CD14-positive monocyte (primary cell): ENCODE measurements at regions not wholly inside any gene's neighbourhood (a gene's known extent, or its start where the extent isn't known, plus 50 kb on each side); places are given as distances from the start of the nearest gene placed in this dataset.

Experiments
- DNase-seq, 3 donors: peaks; one replicate each; pipeline ENCODE4 v3.0.0-alpha.2; 2011 to 2022
- H2AFZ ChIP-seq: 2 replicates; pipeline ENCODE4 v1.6.0; 2012; ENCODE audit warnings: mild to moderate bottlenecking, low read depth, low read length, inconsistent platforms; ENCODE audit not compliant: insufficient read depth, poor library complexity, severe bottlenecking
- H3K27ac ChIP-seq, 2 donors: 1 replicate in 1 of 2; 2 replicates in 1 of 2; pipeline ENCODE4 v1.5.1; 2012 to 2013; ENCODE audit warnings: low read length in 2 of 2, control low read depth in 1 of 2, inconsistent platforms in 1 of 2, low read depth in 1 of 2, mild to moderate bottlenecking in 1 of 2
- H3K27me3 ChIP-seq, 2 donors: one replicate each; pipeline versions ENCODE4 v1.6.0 to v1.6.1; 2011 to 2013; ENCODE audit warnings: low read length in 2 of 2; ENCODE audit not compliant: control insufficient read depth in 2 of 2, insufficient read depth in 2 of 2
- H3K36me3 ChIP-seq, 2 donors: replicated peaks in 1 of 2; 1 replicate in 1 of 2; 2 replicates in 1 of 2; pipeline versions ENCODE4 v1.5.1 to v1.6.1; 2012 to 2013; ENCODE audit warnings: low read length in 2 of 2, control low read depth in 1 of 2, inconsistent platforms in 1 of 2, mild to moderate bottlenecking in 1 of 2; ENCODE audit not compliant: insufficient read depth in 2 of 2, control insufficient read depth in 1 of 2
- H3K4me1 ChIP-seq, 2 donors: 1 replicate in 1 of 2; 2 replicates in 1 of 2; pipeline versions ENCODE4 v1.5.1 to v1.6.1; 2012 to 2013; ENCODE audit warnings: low read length in 2 of 2, control low read depth in 1 of 2, inconsistent platforms in 1 of 2, mild to moderate bottlenecking in 1 of 2, moderate library complexity in 1 of 2; ENCODE audit not compliant: insufficient read depth in 2 of 2, control insufficient read depth in 1 of 2
- H3K4me2 ChIP-seq: replicated peaks from 2 replicates; pipeline ENCODE3; 2012; ENCODE audit warnings: low read length, moderate library complexity, mild to moderate bottlenecking; ENCODE audit not compliant: poor library complexity, severe bottlenecking; ENCODE audit errors: extremely low read depth
- H3K4me3 ChIP-seq, 3 experiments: fragments of 200-600 bp in 1 of 3; sonication (generic) in 1 of 3; replicated peaks in 1 of 3; 1 replicate in 2 of 3; 2 replicates in 1 of 3; pipeline ENCODE4 v1.5.1; 2011 to 2013; ENCODE audit warnings: low read length in 3 of 3, mild to moderate bottlenecking in 3 of 3, control low read depth in 2 of 3, low read depth in 2 of 3, inconsistent platforms in 1 of 3, moderate library complexity in 1 of 3
- H3K79me2 ChIP-seq: 2 replicates; pipeline ENCODE4 v1.6.0; 2012; ENCODE audit warnings: mild to moderate bottlenecking, control low read depth, inconsistent platforms, low read length, moderate library complexity; ENCODE audit not compliant: insufficient read depth
- H3K9ac ChIP-seq: 2 replicates; pipeline ENCODE4 v1.6.0; 2017; ENCODE audit warnings: low read length, mild to moderate bottlenecking; ENCODE audit not compliant: insufficient read depth, poor library complexity, severe bottlenecking
- H3K9me3 ChIP-seq, 2 donors: replicated peaks in 1 of 2; 1 replicate in 1 of 2; 2 replicates in 1 of 2; pipeline versions ENCODE4 v1.5.1 to v1.6.1; 2012 to 2013; ENCODE audit warnings: low read length in 2 of 2, control low read depth in 1 of 2; ENCODE audit not compliant: control insufficient read depth in 1 of 2, insufficient read depth in 1 of 2
- H4K20me1 ChIP-seq: 2 replicates; pipeline ENCODE4 v1.6.0; 2012; ENCODE audit warnings: mild to moderate bottlenecking, low read length, control low read depth, moderate library complexity; ENCODE audit not compliant: insufficient read depth
- H3K27ac Mint-ChIP-seq, 7 donors: one replicate each; pipeline ENCODE4 v1.8.0; 2020; ENCODE audit warnings: mild to moderate bottlenecking in 7 of 7, mixed read lengths in 7 of 7, moderate library complexity in 6 of 7, inconsistent platforms in 2 of 7
- H3K27me3 Mint-ChIP-seq, 3 donors: one replicate each; pipeline ENCODE4 v1.8.0; 2021 to 2022; ENCODE audit warnings: low read depth in 3 of 3, mild to moderate bottlenecking in 3 of 3, mixed read lengths in 3 of 3, moderate library complexity in 3 of 3, inconsistent platforms in 1 of 3
- H3K36me3 Mint-ChIP-seq, 2 donors: one replicate each; pipeline ENCODE4 v1.8.0; 2020; ENCODE audit warnings: mixed read lengths in 2 of 2, inconsistent platforms in 1 of 2, mild to moderate bottlenecking in 1 of 2
- H3K4me1 Mint-ChIP-seq: one replicate; pipeline ENCODE4 v1.8.0; 2020; ENCODE audit warnings: mild to moderate bottlenecking, mixed read lengths
- H3K4me3 Mint-ChIP-seq, 2 donors: one replicate each; pipeline ENCODE4 v1.8.0; 2020; ENCODE audit warnings: mild to moderate bottlenecking in 2 of 2, mixed read lengths in 2 of 2, moderate library complexity in 1 of 2
- H3K9me3 Mint-ChIP-seq, 7 donors: one replicate each; pipeline ENCODE4 v1.8.0; 2020 to 2022; ENCODE audit warnings: mixed read lengths in 7 of 7, mild to moderate bottlenecking in 6 of 7, moderate library complexity in 6 of 7, inconsistent platforms in 2 of 7
- CTCF ChIP-seq: fragments of 200-600 bp; IDR thresholded peaks from one replicate; pipeline ENCODE4 v1.8.0; 2022; ENCODE audit warnings: antibody characterized with exemption, mild to moderate bottlenecking
- WGBS: methylation state at CpG from one replicate; pipeline ENCODE4 v1.1.5; 2013; ENCODE audit warnings: missing lambda C conversion rate; ENCODE audit not compliant: insufficient coverage; 5-methylcytosine and 5-hydroxymethylcytosine counted together
- intact Hi-C, 2 donors: fragments of 100-400 bp; cut with micrococcal nuclease; formaldehyde crosslinking; loops; one replicate each; pipeline versions ENCODE4 v1.15.0 to v1.15.1; 2023

DNA sequence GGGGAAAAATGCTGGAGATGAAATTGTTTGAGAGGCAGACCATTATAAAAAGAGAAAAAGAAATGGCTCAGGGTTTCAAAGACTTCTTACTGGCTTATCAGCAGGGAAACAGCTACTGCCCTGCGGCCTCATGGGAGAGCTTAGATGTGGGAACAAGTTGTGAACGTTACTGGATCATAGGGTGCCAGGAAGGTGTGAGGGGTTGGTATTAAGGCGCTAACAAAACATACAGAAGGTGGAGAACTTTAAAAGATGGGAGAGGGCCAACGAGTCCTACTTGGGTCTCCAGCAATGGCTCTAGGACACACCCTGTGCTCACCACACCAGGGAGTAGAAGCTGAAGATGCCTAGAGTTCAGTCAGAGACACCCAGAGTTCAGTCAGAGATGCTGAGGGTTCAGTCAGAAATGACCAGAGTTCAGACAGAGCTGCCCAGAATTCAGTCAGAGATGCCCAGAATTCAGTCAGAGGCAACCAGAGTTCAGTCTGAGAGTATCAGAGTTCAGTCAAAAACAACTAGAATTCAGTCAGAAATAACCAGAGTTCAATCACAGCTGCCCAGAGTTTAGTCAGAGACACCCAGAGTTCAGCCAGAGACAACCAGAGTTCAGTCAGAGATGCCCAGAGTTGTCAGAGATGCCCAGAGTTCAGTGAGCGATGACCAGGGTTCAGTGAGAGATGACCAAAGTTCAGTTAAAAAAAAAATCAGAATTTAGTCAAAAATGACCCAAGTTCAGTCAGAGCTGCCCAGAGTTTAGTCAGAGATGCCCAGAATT is 1103.6 kb downstream of the BCL11B start:
- no peak overlapping the region for H3K4me3 ChIP-seq
- peaks cover 7 to 14% of the 10 kb centered on the region in 2 donors for H3K9me3 ChIP-seq
- no peak overlapping the region for H3K27ac ChIP-seq
- Mint-ChIP-seq H3K27ac (no peak overlapping the region), H3K4me1 (no peaks in the 10 kb centered on the region), H3K9me3 (peaks cover 2 to 16% (median 5%) of the 10 kb centered on the region in 7 donors), H3K27me3 (peaks cover 0 to 3% (median 1%) of the 10 kb centered on the region in 3 donors), H3K36me3 (no peaks in the 10 kb centered on the region), H3K4me3 (no peak overlapping the region)
- intact Hi-C loops = no loop called here
- H2AFZ ChIP-seq = no peak overlapping the region
- TF ChIP-seq CTCF = no peak
- H3K79me2 ChIP-seq = no peaks in the 10 kb centered on the region
- WGBS = 93% methylated on average over 1 of the region's 5 CpGs
- H3K27me3 ChIP-seq = no peaks in the 10 kb centered on the region
- H3K9ac ChIP-seq = no peak overlapping the region
- no peaks in the 10 kb centered on the region for H4K20me1 ChIP-seq
- H3K36me3 ChIP-seq = no peaks in the 10 kb centered on the region
- no peak overlapping the region for H3K4me2 ChIP-seq
- no peaks in the 10 kb centered on the region for H3K4me1 ChIP-seq
- no peak for DNase-seq

- H3K27ac Mint-ChIP-seq = no peak overlapping the region
- H3K4me1 Mint-ChIP-seq = no peaks in the 10 kb centered on the region
- H3K9me3 Mint-ChIP-seq = peaks cover 2 to 16% (median 5%) of the 10 kb centered on the region in 7 donors
Measured at GRCh38 chr14:98169170-98169587, 1102.8 kb downstream of the BCL11B start.

More at GRCh38 chr14:98169170-98169587, 1102.8 kb downstream of the BCL11B start:
- Histone ChIP-seq H3K4me3 (no peak overlapping the region), H3K9ac (no peak overlapping the region), H3K4me1 (no peaks in the 10 kb centered on the region), H2AFZ (no peak overlapping the region), H3K36me3 (no peaks in the 10 kb centered on the region), H3K27ac (no peak overlapping the region), H3K27me3 (no peaks in the 10 kb centered on the region), H4K20me1 (no peaks in the 10 kb centered on the region), H3K4me2 (no peak overlapping the region), H3K79me2 (no peaks in the 10 kb centered on the region), H3K9me3 (peaks cover 7 to 14% of the 10 kb centered on the region in 2 donors)
- H3K27me3 Mint-ChIP-seq = no peaks in the 10 kb centered on the region
- no peak for DNase-seq
- H3K36me3 Mint-ChIP-seq = no peaks in the 10 kb centered on the region
- no peak overlapping the region for H3K4me3 Mint-ChIP-seq
- TF ChIP-seq CTCF = no peak
- intact Hi-C loops = no loop called here
